GM10266 (cell line): ENCODE measurements at regions not wholly inside any gene's neighbourhood (a gene's known extent, or its start where the extent isn't known, plus 50 kb on each side); places are given as distances from the start of the nearest gene placed in this dataset.

Experiments used
- DNase-seq: peaks from one replicate; pipeline ENCODE4 v3.0.0; 2012; ENCODE audit errors: extremely low spot score
- CTCF ChIP-seq: IDR thresholded peaks from 2 replicates; pipeline ENCODE4 v1.5.1; 2012; ENCODE audit warnings: mild to moderate bottlenecking, low read depth; ENCODE audit not compliant: control insufficient read depth, insufficient read depth; ENCODE audit errors: missing control alignments

- TF ChIP-seq CTCF, result no peak
- DNase-seq, result no peak
These were observed 49.7 kb upstream of the GRAMD2B start for GRCh38 chr5:126373375-126374108.
